Spleen (tissue), 7 donors: ENCODE measurements at regions not wholly inside any gene's neighbourhood (a gene's known extent, or its start where the extent isn't known, plus 50 kb on each side); places are given as distances from the start of the nearest gene placed in this dataset.

Experiments used
- POLR2A ChIP-seq, 3 donors: fragments of 450-650 bp; IDR thresholded peaks; one replicate each; pipeline ENCODE4 v1.5.1; 2017; ENCODE audit warnings: antibody characterized with exemption in 3 of 3, mild to moderate bottlenecking in 1 of 3
- TF ChIP-seq, protein P1 (sequence below), 11 experiments: fragments of 200-600 bp in 7 of 11; fragments of 450-650 bp in 4 of 11; sonication (generic) in 4 of 11; IDR thresholded peaks in 8 of 11; conservative IDR thresholded peaks in 3 of 11; 1 replicate in 7 of 11; 2 replicates in 4 of 11; pipeline versions ENCODE4 v1.4.0 to v1.8.0; 2016 to 2021; ENCODE audit warnings: antibody characterized with exemption in 11 of 11, inconsistent platforms in 4 of 11, mild to moderate bottlenecking in 1 of 11
- donor health status: DM: no; HTN: no; CAD: no; lungs with moderate emphysema.
- donor health status: DM: no; HTN: no; CAD: no.
- donor health status: DM: no; HTN: no; CAD: no.

- TF ChIP-seq, protein P1, sequence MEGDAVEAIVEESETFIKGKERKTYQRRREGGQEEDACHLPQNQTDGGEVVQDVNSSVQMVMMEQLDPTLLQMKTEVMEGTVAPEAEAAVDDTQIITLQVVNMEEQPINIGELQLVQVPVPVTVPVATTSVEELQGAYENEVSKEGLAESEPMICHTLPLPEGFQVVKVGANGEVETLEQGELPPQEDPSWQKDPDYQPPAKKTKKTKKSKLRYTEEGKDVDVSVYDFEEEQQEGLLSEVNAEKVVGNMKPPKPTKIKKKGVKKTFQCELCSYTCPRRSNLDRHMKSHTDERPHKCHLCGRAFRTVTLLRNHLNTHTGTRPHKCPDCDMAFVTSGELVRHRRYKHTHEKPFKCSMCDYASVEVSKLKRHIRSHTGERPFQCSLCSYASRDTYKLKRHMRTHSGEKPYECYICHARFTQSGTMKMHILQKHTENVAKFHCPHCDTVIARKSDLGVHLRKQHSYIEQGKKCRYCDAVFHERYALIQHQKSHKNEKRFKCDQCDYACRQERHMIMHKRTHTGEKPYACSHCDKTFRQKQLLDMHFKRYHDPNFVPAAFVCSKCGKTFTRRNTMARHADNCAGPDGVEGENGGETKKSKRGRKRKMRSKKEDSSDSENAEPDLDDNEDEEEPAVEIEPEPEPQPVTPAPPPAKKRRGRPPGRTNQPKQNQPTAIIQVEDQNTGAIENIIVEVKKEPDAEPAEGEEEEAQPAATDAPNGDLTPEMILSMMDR (IDR thresholded peaks at IDR 0.05 in 8 of 11, conservative IDR thresholded peaks at IDR 0.05 in 3 of 11) = no peak
- no peak for TF ChIP-seq POLR2A (IDR thresholded peaks at IDR 0.05)
These were observed 345.7 kb downstream of the SV2B start for GRCh38 chr15:91445695-91446228.
